Fibroblast of lung (primary cell): ENCODE measurements at regions not wholly inside any gene's neighbourhood (a gene's known extent, or its start where the extent isn't known, plus 50 kb on each side); places are given as distances from the start of the nearest gene placed in this dataset.

Experiments
- DNase-seq, 2 donors: peaks; one replicate each; pipeline versions ENCODE4 v3.0.0 to v3.0.0-alpha.2; 2010; ENCODE audit warnings: low read depth in 2 of 2
- H2AFZ ChIP-seq: 2 replicates; pipeline ENCODE4 v1.5.1; 2012; ENCODE audit warnings: low read length, control low read depth, inconsistent platforms
- H3K27ac ChIP-seq: 2 replicates; pipeline ENCODE4 v1.5.1; 2011; ENCODE audit warnings: low read length, control low read depth; ENCODE audit not compliant: insufficient read depth
- H3K27me3 ChIP-seq: 2 replicates; pipeline ENCODE4 v1.5.1; 2011; ENCODE audit warnings: mild to moderate bottlenecking, low read length; ENCODE audit not compliant: control insufficient read depth, insufficient read depth
- H3K36me3 ChIP-seq: 2 replicates; pipeline ENCODE4 v1.5.1; 2011; ENCODE audit warnings: low read length; ENCODE audit not compliant: control insufficient read depth, insufficient read depth
- H3K4me1 ChIP-seq: 2 replicates; pipeline ENCODE4 v1.5.1; 2011; ENCODE audit warnings: low read length; ENCODE audit not compliant: control insufficient read depth, insufficient read depth; ENCODE audit errors: extremely low read depth
- H3K4me2 ChIP-seq: 2 replicates; pipeline ENCODE4 v1.5.1; 2011; ENCODE audit warnings: low read length, control low read depth; ENCODE audit not compliant: insufficient read depth; ENCODE audit errors: extremely low read depth
- H3K4me3 ChIP-seq, 4 experiments: fragments of 200-600 bp in 1 of 4; sonication (generic) in 1 of 4; replicated peaks in 1 of 4; 2 replicates each; pipeline ENCODE4 v1.5.1; 2011 to 2016; ENCODE audit warnings: low read length in 4 of 4, low read depth in 3 of 4, mild to moderate bottlenecking in 3 of 4, control low read depth in 2 of 4, inconsistent platforms in 1 of 4, mixed read lengths in 1 of 4; ENCODE audit not compliant: insufficient read depth in 1 of 4; ENCODE audit errors: control extremely low read depth in 1 of 4
- H3K79me2 ChIP-seq: 2 replicates; pipeline ENCODE4 v1.5.1; 2012; ENCODE audit warnings: mild to moderate bottlenecking, low read length, inconsistent platforms; ENCODE audit not compliant: control insufficient read depth, insufficient read depth
- H3K9ac ChIP-seq: 2 replicates; pipeline ENCODE4 v1.5.1; 2011; ENCODE audit warnings: mild to moderate bottlenecking, low read length, control low read depth; ENCODE audit not compliant: insufficient read depth
- H3K9me3 ChIP-seq: 2 replicates; pipeline ENCODE4 v1.5.1; 2012; ENCODE audit warnings: low read depth, low read length; ENCODE audit not compliant: control insufficient read depth, insufficient read depth
- H4K20me1 ChIP-seq: 2 replicates; pipeline ENCODE4 v1.5.1; 2011; ENCODE audit warnings: low read length; ENCODE audit not compliant: control insufficient read depth, insufficient read depth; ENCODE audit errors: extremely low read depth
- EZH2 ChIP-seq: IDR thresholded peaks from 2 replicates; pipeline ENCODE4 v1.5.1; 2012; ENCODE audit warnings: low read length, control low read depth, mild to moderate bottlenecking; ENCODE audit errors: missing control alignments
- TF ChIP-seq, protein P1 (sequence below), 2 donors: IDR thresholded peaks in 1 of 2; conservative IDR thresholded peaks in 1 of 2; 1 replicate in 1 of 2; 2 replicates in 1 of 2; pipeline ENCODE4 v1.5.1; 2011 to 2012; ENCODE audit warnings: low read length in 2 of 2, control low read depth in 1 of 2, inconsistent platforms in 1 of 2, low read depth in 1 of 2, mild to moderate bottlenecking in 1 of 2

DNA sequence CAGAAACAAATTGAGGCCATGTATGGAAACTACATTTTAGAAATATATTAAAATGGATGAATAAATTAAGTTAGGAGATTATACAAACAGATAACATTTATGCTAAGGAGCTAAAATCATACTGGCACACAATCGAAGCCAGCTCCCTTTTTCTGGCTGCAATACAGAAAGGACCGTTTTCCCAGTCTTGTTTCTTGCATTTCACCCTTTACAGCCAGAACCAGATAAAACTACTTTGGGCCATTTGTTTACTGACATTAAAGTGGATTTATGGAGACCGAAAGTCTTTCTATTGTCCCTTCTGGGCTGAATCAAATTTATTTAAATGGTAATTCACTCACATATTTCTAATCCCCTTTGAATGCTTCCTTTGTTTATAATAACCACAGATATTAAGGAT lies 50.1 kb upstream of the CNTN3 start:
- H3K4me2 ChIP-seq: no peak overlapping the region
- no peak overlapping the region for H3K27ac ChIP-seq
- no peaks in the 10 kb centered on the region for H3K79me2 ChIP-seq
- H3K27me3 ChIP-seq: no peaks in the 10 kb centered on the region
- no peaks in the 10 kb centered on the region for H3K9me3 ChIP-seq
- no peaks in the 10 kb centered on the region for H3K4me1 ChIP-seq
- no peaks in the 10 kb centered on the region for H4K20me1 ChIP-seq
- no peak overlapping the region for H2AFZ ChIP-seq
- no peaks in the 10 kb centered on the region for H3K36me3 ChIP-seq
- DNase-seq: no peak
- H3K4me3 ChIP-seq: no peak overlapping the region
- H3K9ac ChIP-seq: no peak overlapping the region
- TF ChIP-seq EZH2: no peak
- TF ChIP-seq, protein P1, sequence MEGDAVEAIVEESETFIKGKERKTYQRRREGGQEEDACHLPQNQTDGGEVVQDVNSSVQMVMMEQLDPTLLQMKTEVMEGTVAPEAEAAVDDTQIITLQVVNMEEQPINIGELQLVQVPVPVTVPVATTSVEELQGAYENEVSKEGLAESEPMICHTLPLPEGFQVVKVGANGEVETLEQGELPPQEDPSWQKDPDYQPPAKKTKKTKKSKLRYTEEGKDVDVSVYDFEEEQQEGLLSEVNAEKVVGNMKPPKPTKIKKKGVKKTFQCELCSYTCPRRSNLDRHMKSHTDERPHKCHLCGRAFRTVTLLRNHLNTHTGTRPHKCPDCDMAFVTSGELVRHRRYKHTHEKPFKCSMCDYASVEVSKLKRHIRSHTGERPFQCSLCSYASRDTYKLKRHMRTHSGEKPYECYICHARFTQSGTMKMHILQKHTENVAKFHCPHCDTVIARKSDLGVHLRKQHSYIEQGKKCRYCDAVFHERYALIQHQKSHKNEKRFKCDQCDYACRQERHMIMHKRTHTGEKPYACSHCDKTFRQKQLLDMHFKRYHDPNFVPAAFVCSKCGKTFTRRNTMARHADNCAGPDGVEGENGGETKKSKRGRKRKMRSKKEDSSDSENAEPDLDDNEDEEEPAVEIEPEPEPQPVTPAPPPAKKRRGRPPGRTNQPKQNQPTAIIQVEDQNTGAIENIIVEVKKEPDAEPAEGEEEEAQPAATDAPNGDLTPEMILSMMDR (conservative IDR thresholded peaks at IDR 0.05 in 1 of 2, IDR thresholded peaks at IDR 0.05 in 1 of 2; ENCODE audit: low read depth in 1 of 2, low read length in 2 of 2): no peak
